Fibroblast of skin of left quadriceps (primary cell): ENCODE measurements at regions not wholly inside any gene's neighbourhood (a gene's known extent, or its start where the extent isn't known, plus 50 kb on each side); places are given as distances from the start of the nearest gene placed in this dataset.
"Not testable (repeated sequence)": the region's sequence is repeated elsewhere in the genome, so short reads cannot be mapped to it uniquely, and the experiment has no call there.

Experiments used
- DNase-seq, 2 experiments: peaks; one replicate each; pipeline ENCODE4 v3.0.0-alpha.2; 2013; ENCODE audit warnings: low read depth in 2 of 2

- no peak for DNase-seq
Observed at GRCh38 chr2:124967325-124967724, 942.2 kb downstream of the CNTNAP5 start.

GRCh38 chr2:124970030-124970429 is 944.9 kb downstream of the CNTNAP5 start:
- no peak for DNase-seq

GRCh38 chr2:124973396-124973795 is 948.3 kb downstream of the CNTNAP5 start:
- no peak for DNase-seq

- DNase-seq, result no peak
Observed at GRCh38 chr2:124975224-124975623, 950.1 kb downstream of the CNTNAP5 start.

- DNase-seq, result no peak
Observed at GRCh38 chr2:124975648-124976047, 950.6 kb downstream of the CNTNAP5 start.

- no peak for DNase-seq
Observed at GRCh38 chr2:124978597-124978996, 953.5 kb downstream of the CNTNAP5 start.

- peak; percentile 20 to 29 for DNase-seq
Observed at GRCh38 chr2:124983595-124983994, 958.5 kb downstream of the CNTNAP5 start.

- no peak for DNase-seq
Observed at GRCh38 chr2:124985270-124985669, 960.2 kb downstream of the CNTNAP5 start.

GRCh38 chr2:124986136-124986535 is 961.0 kb downstream of the CNTNAP5 start:
- DNase-seq, result no peak

GRCh38 chr2:124986870-124987269 is 961.8 kb downstream of the CNTNAP5 start:
- DNase-seq, result not testable (repeated sequence)

- not testable (repeated sequence) for DNase-seq
Observed at GRCh38 chr2:124987436-124987835, 962.3 kb downstream of the CNTNAP5 start.

- no peak for DNase-seq
Observed at GRCh38 chr2:124988111-124988510, 963.0 kb downstream of the CNTNAP5 start.

GRCh38 chr2:124988794-124989193 is 963.7 kb downstream of the CNTNAP5 start:
- no peak for DNase-seq

GRCh38 chr2:124993809-124994208 is 968.7 kb downstream of the CNTNAP5 start:
- no peak for DNase-seq

GRCh38 chr2:124995185-124995912 is 970.3 kb downstream of the CNTNAP5 start:
- DNase-seq, result no peak

- no peak for DNase-seq
Observed at GRCh38 chr2:124996406-124996805, 971.3 kb downstream of the CNTNAP5 start.

- DNase-seq, result no peak
Observed at GRCh38 chr2:124999906-125000305, 974.8 kb downstream of the CNTNAP5 start.

- no peak for DNase-seq
Observed at GRCh38 chr2:125004106-125004800, 979.2 kb downstream of the CNTNAP5 start.

- no peak for DNase-seq
Observed at GRCh38 chr2:125006676-125007075, 981.6 kb downstream of the CNTNAP5 start.

GRCh38 chr2:125028721-125029120 is 1003.6 kb downstream of the CNTNAP5 start:
- DNase-seq, result not testable (repeated sequence)

GRCh38 chr2:125033871-125034270 is 1008.8 kb downstream of the CNTNAP5 start:
- no peak for DNase-seq

- no peak for DNase-seq
Observed at GRCh38 chr2:125037135-125037653, 1012.1 kb downstream of the CNTNAP5 start.

GRCh38 chr2:125041846-125042245 is 1016.8 kb downstream of the CNTNAP5 start:
- DNase-seq, result no peak
